Neuronal stem cell (in vitro differentiated cells): ENCODE measurements at regions not wholly inside any gene's neighbourhood (a gene's known extent, or its start where the extent isn't known, plus 50 kb on each side); places are given as distances from the start of the nearest gene placed in this dataset.

Experiments used
- DNase-seq: peaks from one replicate; pipeline ENCODE4 v3.0.0-alpha.2; 2013; ENCODE audit warnings: low spot score
- H2AFZ ChIP-seq: one replicate; pipeline ENCODE4 v1.6.1; 2013; ENCODE audit warnings: mild to moderate bottlenecking, low read length, inconsistent platforms
- H2AK5ac ChIP-seq: 2 replicates; pipeline ENCODE4 v1.6.1; 2013; ENCODE audit warnings: low read depth, mild to moderate bottlenecking, inconsistent platforms, low read length, moderate library complexity, mixed read lengths
- H2BK120ac ChIP-seq: 2 replicates; pipeline ENCODE4 v1.6.1; 2013; ENCODE audit warnings: low read depth, mild to moderate bottlenecking, inconsistent platforms, low read length, moderate library complexity, mixed read lengths
- H2BK12ac ChIP-seq: one replicate; pipeline ENCODE4 v1.6.1; 2013; ENCODE audit warnings: low read length, inconsistent platforms
- H2BK15ac ChIP-seq: 2 replicates; pipeline ENCODE4 v1.6.1; 2013; ENCODE audit warnings: mild to moderate bottlenecking, low read length, inconsistent platforms, mixed read lengths
- H2BK5ac ChIP-seq: one replicate; pipeline ENCODE4 v1.6.1; 2013; ENCODE audit warnings: inconsistent platforms, mild to moderate bottlenecking, low read length, moderate library complexity
- H3K14ac ChIP-seq: one replicate; pipeline ENCODE4 v1.6.1; 2013; ENCODE audit warnings: low read length, inconsistent platforms
- H3K18ac ChIP-seq: 2 replicates; pipeline ENCODE4 v1.6.1; 2013; ENCODE audit warnings: low read length, inconsistent platforms
- H3K23ac ChIP-seq: 2 replicates; pipeline ENCODE4 v1.6.1; 2013; ENCODE audit warnings: low read depth, mild to moderate bottlenecking, mixed read lengths, low read length, inconsistent platforms; ENCODE audit not compliant: poor library complexity
- H3K27ac ChIP-seq: replicated peaks from 3 replicates; pipeline ENCODE4 v1.5.1; 2013; ENCODE audit warnings: low read length, inconsistent platforms
- H3K27me3 ChIP-seq, 3 experiments: 2 replicates each; pipeline ENCODE4 v1.6.1; 2013; ENCODE audit warnings: low read length in 3 of 3, mild to moderate bottlenecking in 2 of 3, inconsistent platforms in 1 of 3, low read depth in 1 of 3, mixed read lengths in 1 of 3, moderate library complexity in 1 of 3; ENCODE audit not compliant: control insufficient read depth in 3 of 3, insufficient read depth in 3 of 3
- H3K36me3 ChIP-seq, 2 donors: replicated peaks in 1 of 2; 2 replicates each; pipeline ENCODE4 v1.6.1; 2013; ENCODE audit warnings: low read length in 2 of 2; ENCODE audit not compliant: control insufficient read depth in 2 of 2, insufficient read depth in 2 of 2
- H3K4ac ChIP-seq: 2 replicates; pipeline ENCODE4 v1.6.1; 2013; ENCODE audit warnings: inconsistent platforms, mild to moderate bottlenecking, low read length, moderate library complexity
- H3K4me1 ChIP-seq, 2 donors: 1 replicate in 1 of 2; 2 replicates in 1 of 2; pipeline ENCODE4 v1.6.1; 2013; ENCODE audit warnings: low read length in 2 of 2, low read depth in 1 of 2; ENCODE audit not compliant: control insufficient read depth in 2 of 2, insufficient read depth in 1 of 2
- H3K4me2 ChIP-seq: one replicate; pipeline ENCODE4 v1.6.1; 2013; ENCODE audit warnings: mild to moderate bottlenecking, low read length, inconsistent platforms; ENCODE audit not compliant: insufficient read depth, poor library complexity, severe bottlenecking
- H3K4me3 ChIP-seq, 2 donors: 2 replicates each; pipeline ENCODE4 v1.5.1; 2013; ENCODE audit warnings: low read length in 2 of 2, mild to moderate bottlenecking in 2 of 2, inconsistent platforms in 1 of 2, moderate library complexity in 1 of 2
- H3K79me1 ChIP-seq: one replicate; pipeline ENCODE4 v1.6.1; 2013; ENCODE audit warnings: low read depth, mild to moderate bottlenecking, inconsistent platforms, low read length, moderate library complexity
- H3K9ac ChIP-seq: one replicate; pipeline ENCODE4 v1.6.1; 2013; ENCODE audit warnings: mild to moderate bottlenecking, low read depth, low read length, inconsistent platforms; ENCODE audit not compliant: poor library complexity
- H3K9me3 ChIP-seq, 2 donors: replicated peaks in 1 of 2; 2 replicates each; pipeline versions ENCODE3 to v1.6.1; 2013; ENCODE audit warnings: low read length in 2 of 2, mild to moderate bottlenecking in 2 of 2, inconsistent platforms in 1 of 2, low read depth in 1 of 2, mixed read lengths in 1 of 2, moderate library complexity in 1 of 2; ENCODE audit not compliant: control insufficient read depth in 2 of 2, insufficient read depth in 1 of 2
- H4K8ac ChIP-seq: one replicate; pipeline ENCODE4 v1.6.1; 2013; ENCODE audit warnings: low read depth, mild to moderate bottlenecking, inconsistent platforms, low read length, moderate library complexity
- H4K91ac ChIP-seq: one replicate; pipeline ENCODE4 v1.6.1; 2013; ENCODE audit warnings: low read length, low read depth, mild to moderate bottlenecking, inconsistent platforms; ENCODE audit not compliant: poor library complexity
- WGBS, 2 donors: extraction: QIAGEN DNeasy Blood & Tissue Kit; methylation state at CpG; one replicate each; pipeline ENCODE4 v1.1.7; 2013; ENCODE audit warnings: missing lambda C conversion rate in 2 of 2, mixed read lengths in 1 of 2; ENCODE audit not compliant: insufficient read length in 2 of 2, insufficient replicate concordance in 1 of 2; ENCODE audit errors: extremely low coverage in 2 of 2; 5-methylcytosine and 5-hydroxymethylcytosine counted together

DNA sequence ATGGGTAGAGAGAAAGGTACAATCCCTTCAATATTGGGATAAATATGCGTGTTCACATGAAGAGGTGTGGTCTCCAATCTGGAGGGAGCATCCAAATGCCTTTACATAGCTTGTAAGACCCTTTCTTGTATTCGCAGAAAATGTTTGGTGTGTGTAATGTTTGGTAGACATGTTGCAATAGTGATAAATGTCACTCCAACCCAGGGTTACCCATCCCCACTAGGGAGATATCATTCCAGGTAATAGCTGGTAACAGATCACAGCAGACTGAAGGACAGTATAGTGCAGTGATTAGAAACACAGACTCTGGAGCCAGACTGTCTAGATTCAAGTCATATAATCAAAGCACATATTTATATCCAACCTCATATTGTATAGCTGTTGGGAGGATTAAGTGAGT is 733.6 kb upstream of the TBX3 start:
- Histone ChIP-seq H3K9ac (no peak overlapping the region), H3K4me2 (no peak overlapping the region), H3K18ac (no peak overlapping the region), H2BK5ac (no peak overlapping the region), H2BK12ac (no peak overlapping the region), H3K14ac (no peak overlapping the region), H2AFZ (no peak overlapping the region), H3K79me1 (no peaks in the 10 kb centered on the region), H4K91ac (no peak overlapping the region), H3K4me1 (peaks cover 0 to 4% of the 10 kb centered on the region in 2 donors), H3K27me3 (no peaks in the 10 kb centered on the region), H3K4me3 (no peak overlapping the region), H3K36me3 (no peaks in the 10 kb centered on the region), H3K27ac (no peak overlapping the region), H2BK120ac (no peak overlapping the region), H3K23ac (no peak overlapping the region), H2BK15ac (no peak overlapping the region), H3K9me3 (no peaks in the 10 kb centered on the region), H4K8ac (no peak overlapping the region), H3K4ac (no peak overlapping the region), H2AK5ac (no peak overlapping the region)
- no CpG with 5 or more reads among the region's 2 CpGs for WGBS, 2 donors
- DNase-seq, result no peak

DNA sequence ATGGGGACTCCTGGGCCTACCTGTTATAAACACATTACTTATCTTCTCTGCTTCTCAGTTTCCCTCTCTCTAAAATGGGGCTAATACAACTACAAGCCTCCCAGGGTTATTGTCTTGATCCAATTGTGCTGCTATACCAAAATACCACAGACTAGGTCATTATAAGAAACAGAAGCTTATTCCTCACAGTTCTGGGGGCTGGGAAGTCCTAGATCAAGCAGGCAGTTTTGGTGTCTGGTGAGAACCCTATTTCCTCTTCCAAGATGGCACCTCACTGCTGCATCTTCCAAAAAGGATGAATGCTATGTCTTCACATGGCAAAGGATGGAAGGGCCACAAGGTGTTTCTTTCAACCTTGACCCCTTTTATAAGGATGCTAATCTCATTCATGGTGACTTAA is 732.9 kb upstream of the TBX3 start:
- H2BK15ac ChIP-seq, result no peak overlapping the region
- no peak overlapping the region for H4K91ac ChIP-seq
- H2BK120ac ChIP-seq, result no peak overlapping the region
- H3K18ac ChIP-seq, result no peak overlapping the region
- H3K36me3 ChIP-seq, result no peaks in the 10 kb centered on the region
- no peak overlapping the region for H3K4ac ChIP-seq
- H3K14ac ChIP-seq, result no peak overlapping the region
- H3K4me3 ChIP-seq, result no peak overlapping the region
- no peak for DNase-seq
- no peaks in the 10 kb centered on the region for H3K79me1 ChIP-seq
- H4K8ac ChIP-seq, result no peak overlapping the region
- no peak overlapping the region for H3K4me2 ChIP-seq
- H3K27ac ChIP-seq, result no peak overlapping the region
- H3K9me3 ChIP-seq, result no peaks in the 10 kb centered on the region
- H2AFZ ChIP-seq, result no peak overlapping the region
- no peak overlapping the region for H3K23ac ChIP-seq
- no peaks in the 10 kb centered on the region for H3K27me3 ChIP-seq
- H3K9ac ChIP-seq, result no peak overlapping the region
- no peak overlapping the region for H2AK5ac ChIP-seq
- H3K4me1 ChIP-seq, result no peaks in the 10 kb centered on the region
- H2BK5ac ChIP-seq, result no peak overlapping the region
- H2BK12ac ChIP-seq, result no peak overlapping the region

DNA sequence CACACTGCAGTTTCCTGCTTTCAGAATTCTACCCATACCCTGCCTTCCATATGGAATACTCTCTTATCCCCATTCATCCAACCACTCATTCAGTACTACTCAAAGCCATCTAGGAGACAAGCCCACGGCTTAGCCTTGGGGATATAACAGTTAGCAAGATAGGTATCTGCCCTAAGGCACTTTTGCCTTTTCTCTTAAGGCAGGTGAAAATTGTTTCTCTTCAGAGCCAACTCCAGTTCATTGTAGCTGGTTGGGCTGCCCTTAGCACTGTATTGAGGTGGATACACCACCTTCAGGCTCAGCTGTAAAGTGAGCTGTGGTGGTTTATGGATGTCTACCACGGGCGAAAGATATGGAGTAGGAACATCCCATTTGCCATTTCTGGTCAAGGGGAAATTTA is 729.7 kb upstream of the TBX3 start:
- Histone ChIP-seq H4K91ac (no peak overlapping the region), H3K14ac (no peak overlapping the region), H2AFZ (no peak overlapping the region), H2BK12ac (no peak overlapping the region), H3K4me2 (no peak overlapping the region), H3K9ac (no peak overlapping the region), H3K27ac (no peak overlapping the region), H2BK5ac (no peak overlapping the region), H3K4ac (no peak overlapping the region), H2BK15ac (no peak overlapping the region), H3K79me1 (no peaks in the 10 kb centered on the region), H3K4me1 (no peaks in the 10 kb centered on the region), H4K8ac (no peak overlapping the region), H3K23ac (no peak overlapping the region), H3K36me3 (no peaks in the 10 kb centered on the region), H3K18ac (no peak overlapping the region), H3K9me3 (no peaks in the 10 kb centered on the region), H2BK120ac (no peak overlapping the region), H3K27me3 (no peaks in the 10 kb centered on the region), H3K4me3 (no peak overlapping the region), H2AK5ac (no peak overlapping the region)
- WGBS, 2 donors, result no CpG with 5 or more reads among the region's 3 CpGs
- no peak for DNase-seq

DNA sequence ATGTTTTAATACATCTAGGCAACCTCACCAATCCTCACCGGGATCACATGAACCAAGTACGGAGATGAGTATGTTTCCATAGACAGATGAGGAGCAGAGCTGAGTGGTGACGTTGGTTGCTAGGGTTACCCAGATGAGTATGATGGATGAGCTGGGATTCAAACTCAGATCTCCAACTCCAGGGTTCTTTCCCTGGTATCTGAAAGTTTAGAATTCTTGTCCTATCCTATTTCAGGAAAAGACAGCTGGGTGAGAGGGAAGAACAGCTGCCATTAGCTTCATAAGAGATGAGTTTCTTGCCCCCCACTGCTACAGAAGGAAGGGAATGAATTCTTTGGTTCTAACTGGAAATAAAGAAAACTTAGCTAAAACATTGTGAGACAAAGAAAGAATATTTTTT is 728.9 kb upstream of the TBX3 start:
- Histone ChIP-seq H3K36me3 (no peaks in the 10 kb centered on the region), H2AFZ (no peak overlapping the region), H3K4me2 (no peak overlapping the region), H3K9ac (no peak overlapping the region), H3K4ac (no peak overlapping the region), H3K79me1 (no peaks in the 10 kb centered on the region), H2BK12ac (no peak overlapping the region), H3K4me1 (no peaks in the 10 kb centered on the region), H2BK120ac (no peak overlapping the region), H2BK5ac (no peak overlapping the region), H2BK15ac (no peak overlapping the region), H3K18ac (no peak overlapping the region), H3K9me3 (no peaks in the 10 kb centered on the region), H3K27ac (no peak overlapping the region), H3K27me3 (no peaks in the 10 kb centered on the region), H3K4me3 (no peak overlapping the region), H4K8ac (no peak overlapping the region), H4K91ac (no peak overlapping the region), H3K23ac (no peak overlapping the region), H3K14ac (no peak overlapping the region), H2AK5ac (no peak overlapping the region)
- no CpG with 5 or more reads among the region's 3 CpGs for WGBS, 2 donors
- DNase-seq, result no peak
